H1 (cell line): ENCODE measurements at regions not wholly inside any gene's neighbourhood (a gene's known extent, or its start where the extent isn't known, plus 50 kb on each side); places are given as distances from the start of the nearest gene placed in this dataset.

Source experiments
- CTCF ChIA-PET: fragments of 300-600 bp; sonication (Branson Sonifier 250); formaldehyde crosslinking; loops from one replicate; lab custom pipeline; 2021; ENCODE audit not compliant: partially characterized antibody; lab: Charles Lee
- POLR2A ChIA-PET: fragments of 300-600 bp; sonication (Branson Sonifier 250); formaldehyde crosslinking; loops from one replicate; lab custom pipeline; 2021; ENCODE audit warnings: inconsistent platforms; ENCODE audit not compliant: partially characterized antibody; lab: Charles Lee
- DNase-seq, 2 experiments: peaks; one replicate each; pipeline versions ENCODE4 v3.0.0 to v3.0.0-alpha.2; 2010 to 2022; ENCODE audit warnings: low spot score in 2 of 2, low read depth in 1 of 2, mixed read lengths in 1 of 2
- FAIRE-seq: peaks from 2 replicates; lab custom pipeline; 2011; peaks lifted over from hg19 to GRCh38; lab: Jason Lieb, UNC
- H2AFZ ChIP-seq: 2 replicates; pipeline ENCODE4 v1.8.1; 2012; ENCODE audit warnings: low read length, inconsistent platforms
- H2AK5ac ChIP-seq: 2 replicates; pipeline ENCODE4 v1.6.1; 2013; ENCODE audit warnings: low read depth, low read length
- H2BK120ac ChIP-seq: replicated peaks from 2 replicates; pipeline ENCODE3; 2013; ENCODE audit warnings: low read depth, low read length, inconsistent platforms
- H2BK12ac ChIP-seq: 2 replicates; pipeline ENCODE4 v1.6.1; 2013; ENCODE audit warnings: low read depth, low read length
- H2BK15ac ChIP-seq: 2 replicates; pipeline ENCODE4 v1.6.1; 2013; ENCODE audit warnings: low read length
- H2BK20ac ChIP-seq: 2 replicates; pipeline ENCODE4 v1.6.1; 2013; ENCODE audit warnings: low read length
- H2BK5ac ChIP-seq: 2 replicates; pipeline ENCODE4 v1.6.1; 2013; ENCODE audit warnings: low read depth, low read length
- H3K14ac ChIP-seq: 2 replicates; pipeline ENCODE4 v1.6.1; 2013; ENCODE audit warnings: inconsistent platforms; ENCODE audit not compliant: insufficient read length
- H3K18ac ChIP-seq: 2 replicates; pipeline ENCODE4 v1.6.1; 2013; ENCODE audit warnings: low read length; ENCODE audit errors: extremely low read depth
- H3K23ac ChIP-seq: 2 replicates; pipeline ENCODE4 v1.6.1; 2013; ENCODE audit warnings: inconsistent platforms; ENCODE audit not compliant: insufficient read length
- H3K23me2 ChIP-seq: 2 replicates; pipeline ENCODE4 v1.6.1; 2013; ENCODE audit warnings: low read depth, low read length
- H3K27ac ChIP-seq: 2 replicates; pipeline ENCODE4 v1.6.1; 2011; ENCODE audit warnings: low read depth, low read length, inconsistent platforms
- H3K27me3 ChIP-seq, 4 experiments: replicated peaks in 1 of 4; 1 replicate in 1 of 4; 2 replicates in 3 of 4; pipeline versions ENCODE4 v1.6.1 to v1.8.1; 2011 to 2013; ENCODE audit warnings: low read length in 3 of 4, mild to moderate bottlenecking in 3 of 4, inconsistent platforms in 2 of 4, mixed read lengths in 2 of 4, moderate library complexity in 1 of 4; ENCODE audit not compliant: control insufficient read depth in 3 of 4, insufficient read depth in 3 of 4; ENCODE audit errors: extremely low read depth in 1 of 4
- H3K36me3 ChIP-seq, 4 experiments: 2 replicates each; pipeline versions ENCODE4 v1.6.1 to v1.8.1; 2011 to 2013; ENCODE audit warnings: mild to moderate bottlenecking in 4 of 4, low read length in 3 of 4, moderate library complexity in 2 of 4, control low read depth in 1 of 4, inconsistent platforms in 1 of 4; ENCODE audit not compliant: insufficient read depth in 4 of 4, control insufficient read depth in 2 of 4
- H3K4ac ChIP-seq: replicated peaks from 2 replicates; pipeline ENCODE3; 2013; ENCODE audit warnings: low read length, low read depth, mixed read lengths, inconsistent platforms; ENCODE audit not compliant: insufficient read length
- H3K4me1 ChIP-seq, 4 experiments: replicated peaks in 1 of 4; 1 replicate in 1 of 4; 2 replicates in 3 of 4; pipeline versions ENCODE4 v1.6.1 to v1.8.1; 2011 to 2013; ENCODE audit warnings: low read length in 3 of 4, inconsistent platforms in 2 of 4, mixed read lengths in 1 of 4; ENCODE audit not compliant: insufficient read depth in 4 of 4, control insufficient read depth in 3 of 4
- H3K4me2 ChIP-seq, 2 experiments: 2 replicates each; pipeline versions ENCODE4 v1.6.1 to v1.8.1; 2011 to 2013; ENCODE audit warnings: low read depth in 2 of 2, low read length in 2 of 2, control low read depth in 1 of 2, inconsistent platforms in 1 of 2, mild to moderate bottlenecking in 1 of 2; ENCODE audit not compliant: insufficient read depth in 1 of 2
- H3K4me3 ChIP-seq, 4 experiments: fragments of 200-600, 300-600 bp in 1 of 4; sonication (generic), shearing (Covaris generic), sonication (Bioruptor Twin) in 1 of 4; 2 replicates each; pipeline versions ENCODE4 v1.5.1 to v1.8.1; 2011 to 2016; ENCODE audit warnings: low read length in 4 of 4, low read depth in 3 of 4, control low read depth in 2 of 4, inconsistent platforms in 2 of 4, mild to moderate bottlenecking in 2 of 4, mixed read lengths in 1 of 4, moderate library complexity in 1 of 4; ENCODE audit not compliant: insufficient read depth in 2 of 4; ENCODE audit errors: extremely low read depth in 1 of 4
- H3K56ac ChIP-seq: replicated peaks from 2 replicates; pipeline ENCODE3; 2013; ENCODE audit warnings: low read depth, mild to moderate bottlenecking, mixed read lengths, low read length, inconsistent platforms; ENCODE audit not compliant: insufficient read length
- H3K79me1 ChIP-seq: 2 replicates; pipeline ENCODE4 v1.6.1; 2013; ENCODE audit warnings: low read depth, low read length, control low read depth
- H3K79me2 ChIP-seq, 2 experiments: 2 replicates each; pipeline versions ENCODE4 v1.6.1 to v1.8.1; 2012 to 2013; ENCODE audit warnings: low read length in 2 of 2, mild to moderate bottlenecking in 2 of 2, inconsistent platforms in 1 of 2; ENCODE audit not compliant: insufficient read depth in 2 of 2, control insufficient read depth in 1 of 2
- H3K9ac ChIP-seq, 4 experiments: replicated peaks in 1 of 4; 1 replicate in 1 of 4; 2 replicates in 3 of 4; pipeline versions ENCODE4 v1.6.1 to v1.8.1; 2011 to 2013; ENCODE audit warnings: low read depth in 3 of 4, low read length in 3 of 4, control low read depth in 2 of 4, mild to moderate bottlenecking in 2 of 4, moderate library complexity in 2 of 4, inconsistent platforms in 1 of 4; ENCODE audit errors: extremely low read depth in 1 of 4
- H3K9me3 ChIP-seq, 2 experiments: 2 replicates each; pipeline versions ENCODE4 v1.6.1 to v1.8.1; 2012 to 2013; ENCODE audit warnings: mild to moderate bottlenecking in 2 of 2, moderate library complexity in 2 of 2, control low read depth in 1 of 2, inconsistent platforms in 1 of 2, low read depth in 1 of 2, low read length in 1 of 2, mixed read lengths in 1 of 2; ENCODE audit not compliant: insufficient read depth in 2 of 2
- H4K20me1 ChIP-seq, 2 experiments: replicated peaks in 1 of 2; 2 replicates each; pipeline versions ENCODE3 to v1.8.1; 2011 to 2013; ENCODE audit warnings: inconsistent platforms in 2 of 2, low read length in 2 of 2, mild to moderate bottlenecking in 1 of 2; ENCODE audit not compliant: insufficient read depth in 2 of 2, control insufficient read depth in 1 of 2
- H4K5ac ChIP-seq: 2 replicates; pipeline ENCODE4 v1.6.1; 2013; ENCODE audit warnings: low read length, low read depth, mixed read lengths, inconsistent platforms; ENCODE audit not compliant: insufficient read length
- H4K8ac ChIP-seq: 2 replicates; pipeline ENCODE4 v1.8.0; 2013; ENCODE audit warnings: mild to moderate bottlenecking, moderate library complexity, low read length, inconsistent platforms; ENCODE audit not compliant: insufficient read depth; ENCODE audit errors: extremely low read depth
- H4K91ac ChIP-seq: replicated peaks from 2 replicates; pipeline ENCODE3; 2013; ENCODE audit warnings: low read length, mixed read lengths, inconsistent platforms; ENCODE audit not compliant: insufficient read length
- BCL11A ChIP-seq, 2 experiments: IDR thresholded peaks; one replicate each; pipeline ENCODE4 v1.6.1; 2011; ENCODE audit warnings: low read depth in 2 of 2, low read length in 2 of 2, mild to moderate bottlenecking in 2 of 2
- CHD1 ChIP-seq: IDR thresholded peaks from 2 replicates; pipeline ENCODE4 v1.6.1; 2012; ENCODE audit warnings: low read depth, low read length, improper control_type of control experiment
- FOSL1 ChIP-seq: IDR thresholded peaks from 2 replicates; pipeline ENCODE4 v1.6.1; 2011; ENCODE audit warnings: mild to moderate bottlenecking, low read depth, low read length, moderate library complexity; ENCODE audit not compliant: insufficient read depth
- KDM1A ChIP-seq: fragments of 200-600, 300-600 bp; sonication (generic); IDR thresholded peaks from 2 replicates; pipeline ENCODE4 v1.7.1; 2016; ENCODE audit warnings: mild to moderate bottlenecking, low read length, borderline replicate concordance
- SIN3A ChIP-seq, 2 experiments: IDR thresholded peaks in 1 of 2; conservative IDR thresholded peaks in 1 of 2; 2 replicates each; pipeline ENCODE4 v1.6.1; 2011 to 2012; ENCODE audit warnings: low read length in 2 of 2, improper control_type of control experiment in 1 of 2, low read depth in 1 of 2, mild to moderate bottlenecking in 1 of 2
- WGBS, 2 experiments: shearing (Covaris generic) in 1 of 2; methylation state at CpG; one replicate each; pipeline versions ENCODE4 v1.1.6 to v1.1.7; 2013 to 2015; ENCODE audit warnings: low lambda C conversion rate in 2 of 2, mixed read lengths in 2 of 2, inconsistent platforms in 1 of 2, low coverage in 1 of 2, missing lambda C conversion rate in 1 of 2; ENCODE audit not compliant: insufficient replicate concordance in 2 of 2, insufficient coverage in 1 of 2, insufficient read length in 1 of 2; ENCODE audit errors: extremely low coverage in 1 of 2, missing lambda C conversion rate in 1 of 2; 5-methylcytosine and 5-hydroxymethylcytosine counted together

- Histone ChIP-seq H3K56ac (no peak overlapping the region), H3K36me3 (no peaks in the 10 kb centered on the region), H4K8ac (no peak overlapping the region), H3K4me2 (no peak overlapping the region), H3K9ac (no peak overlapping the region), H2AK5ac (no peak overlapping the region), H3K23me2 (no peaks in the 10 kb centered on the region), H3K9me3 (no peaks in the 10 kb centered on the region), H3K4me1 (peaks cover 0 to 3% (median 0%) of the 10 kb centered on the region in 4 experiments; a peak in 1 of 7 replicates), H2BK12ac (no peak overlapping the region), H3K18ac (no peak overlapping the region), H2BK15ac (no peak overlapping the region), H3K79me1 (no peaks in the 10 kb centered on the region), H2BK120ac (no peak overlapping the region), H3K27me3 (no peaks in the 10 kb centered on the region), H2BK20ac (no peak overlapping the region), H2AFZ (no peak overlapping the region), H3K27ac (no peak overlapping the region), H3K14ac (no peak overlapping the region), H3K79me2 (no peaks in the 10 kb centered on the region), H4K91ac (no peak overlapping the region), H4K20me1 (no peaks in the 10 kb centered on the region), H2BK5ac (no peak overlapping the region), H3K4me3 (no peak overlapping the region), H4K5ac (no peak overlapping the region), H3K4ac (no peak overlapping the region), H3K23ac (no peak overlapping the region)
- TF ChIP-seq SIN3A (conservative IDR thresholded peaks at IDR 0.05 in 1 of 2, IDR thresholded peaks at IDR 0.05 in 1 of 2; ENCODE audit: low read depth in 1 of 2, low read length in 2 of 2) (no peak), BCL11A (IDR thresholded peaks at IDR 0.05; ENCODE audit: low read depth in 2 of 2, low read length in 2 of 2) (no peak), CHD1 (no peak), FOSL1 (no peak), KDM1A (no peak)
- DNase-seq (no peak), FAIRE-seq (no peak)
- ChIA-PET POLR2A (no interaction called here), CTCF (no interaction called here)
- WGBS, 2 experiments, result 91% methylated on average over 2 of the region's 2 CpGs; no CpG with 5 or more reads in 1 of the 2 experiments
Measured at GRCh38 chr7:9030976-9031375, 597.6 kb downstream of the NXPH1 start.
